GM19468 (cell line): ENCODE measurements at regions not wholly inside any gene's neighbourhood (a gene's known extent, or its start where the extent isn't known, plus 50 kb on each side); places are given as distances from the start of the nearest gene placed in this dataset.

Experiments
- ATAC-seq: cut with Tn5 transposase; IDR thresholded peaks from one replicate; pipeline ENCODE4 v1.9.1; 2021; ENCODE audit warnings: mild to moderate bottlenecking, moderate library complexity, moderate number of reproducible peaks; ENCODE audit not compliant: unreplicated experiment; ENCODE audit errors: extremely low read depth

GRCh38 chr3:35544976-35545375 is 94.3 kb upstream of the ARPP21 start:
- no peak for ATAC-seq

GRCh38 chr3:35549690-35550089 is 89.6 kb upstream of the ARPP21 start:
- ATAC-seq, result no peak

GRCh38 chr3:35562141-35562540 is 77.2 kb upstream of the ARPP21 start:
- ATAC-seq, result no peak

GRCh38 chr3:35565048-35565447 is 74.3 kb upstream of the ARPP21 start:
- ATAC-seq, result no peak
